NCI-H187 (cell line): ENCODE measurements at regions not wholly inside any gene's neighbourhood (a gene's known extent, or its start where the extent isn't known, plus 50 kb on each side); places are given as distances from the start of the nearest gene placed in this dataset.
"Not testable (repeated sequence)": the region's sequence is repeated elsewhere in the genome, so short reads cannot be mapped to it uniquely, and the experiment has no call there.

ENCODE experiments used
- DNase-seq, 2 experiments: peaks; one replicate each; lab custom pipeline; 2025; lab: John Stamatoyannopoulos, UW

- not testable (repeated sequence) for DNase-seq
Observed at GRCh38 chr4:86413426-86413825, 53.6 kb upstream of the MAPK10 start.

GRCh38 chr4:86414686-86415085 lies 54.8 kb upstream of the MAPK10 start:
- no peak for DNase-seq

- no peak for DNase-seq
Observed at GRCh38 chr4:86416081-86416480, 56.2 kb upstream of the MAPK10 start.

- no peak for DNase-seq
Observed at GRCh38 chr4:86421461-86421860, 61.6 kb upstream of the MAPK10 start.

- DNase-seq: no peak
Observed at GRCh38 chr4:86431543-86432116, 71.8 kb upstream of the MAPK10 start.

GRCh38 chr4:86432559-86433134 lies 72.8 kb upstream of the MAPK10 start:
- no peak for DNase-seq

- DNase-seq: no peak
Observed at GRCh38 chr4:86439293-86439692, 79.4 kb upstream of the MAPK10 start.

GRCh38 chr4:86441175-86441936 lies 81.5 kb upstream of the MAPK10 start:
- DNase-seq: no peak

- DNase-seq: no peak
Observed at GRCh38 chr4:86442881-86443280, 83.0 kb upstream of the MAPK10 start.

GRCh38 chr4:86443495-86443894 lies 83.6 kb upstream of the MAPK10 start:
- DNase-seq: no peak

GRCh38 chr4:86446996-86447395 lies 87.1 kb upstream of the MAPK10 start:
- no peak for DNase-seq

GRCh38 chr4:86448871-86449270 lies 89.0 kb upstream of the MAPK10 start:
- DNase-seq: no peak

GRCh38 chr4:86449746-86450588 lies 90.1 kb upstream of the MAPK10 start:
- DNase-seq: no peak

- no peak for DNase-seq
Observed at GRCh38 chr4:86450861-86451260, 91.0 kb upstream of the MAPK10 start.

GRCh38 chr4:86451560-86452330 lies 91.9 kb upstream of the MAPK10 start:
- DNase-seq: peak; percentile 9 to 61

- DNase-seq: peak; percentile 6 to 63
Observed at GRCh38 chr4:86452422-86452891, 92.6 kb upstream of the MAPK10 start.

GRCh38 chr4:86452924-86453531 lies 93.2 kb upstream of the MAPK10 start:
- peak; percentile 77 to 80 for DNase-seq

- DNase-seq: peak; percentile 89 to 93
Observed at GRCh38 chr4:86453611-86454072, 93.8 kb upstream of the MAPK10 start.

- DNase-seq: no peak
Observed at GRCh38 chr4:86461849-86462248, 102.0 kb upstream of the MAPK10 start.

GRCh38 chr4:86472377-86473019 lies 112.6 kb upstream of the MAPK10 start:
- DNase-seq: no peak
